Loucy (cell line): ENCODE measurements at regions not wholly inside any gene's neighbourhood (a gene's known extent, or its start where the extent isn't known, plus 50 kb on each side); places are given as distances from the start of the nearest gene placed in this dataset.

Experiments
- H2AFZ ChIP-seq: fragments of 200-600 bp; sonication (generic); 2 replicates; pipeline ENCODE4 v1.6.0; 2016; ENCODE audit warnings: antibody characterized with exemption, mild to moderate bottlenecking, low read length, moderate library complexity
- H3F3A ChIP-seq: fragments of 200-600 bp; 2 replicates; pipeline ENCODE4 v1.6.0; 2016; ENCODE audit warnings: antibody characterized with exemption, low read depth, mild to moderate bottlenecking
- H3K27me3 ChIP-seq: fragments of 200-600 bp; sonication (generic); 2 replicates; pipeline ENCODE4 v1.6.1; 2014; ENCODE audit warnings: low read length, mild to moderate bottlenecking; ENCODE audit not compliant: insufficient read depth, poor library complexity, severe bottlenecking
- H3K36me3 ChIP-seq: fragments of 200-600 bp; sonication (generic); 2 replicates; pipeline ENCODE4 v1.6.1; 2016; ENCODE audit warnings: low read length; ENCODE audit not compliant: insufficient read depth
- H3K4me1 ChIP-seq: fragments of 200-600 bp; sonication (generic); 2 replicates; pipeline ENCODE4 v1.5.1; 2014; ENCODE audit warnings: low read length, mild to moderate bottlenecking; ENCODE audit not compliant: insufficient read depth, poor library complexity, severe bottlenecking
- H3K4me2 ChIP-seq: fragments of 200-600 bp; sonication (generic); 2 replicates; pipeline ENCODE4 v1.6.0; 2014; ENCODE audit warnings: antibody characterized with exemption, low read length, low read depth, mild to moderate bottlenecking; ENCODE audit not compliant: poor library complexity, severe bottlenecking
- H3K4me3 ChIP-seq: fragments of 200-600 bp; sonication (generic); 2 replicates; pipeline ENCODE4 v1.5.1; 2014; ENCODE audit warnings: low read length, mild to moderate bottlenecking, mixed read lengths; ENCODE audit not compliant: poor library complexity, severe bottlenecking
- H3K79me2 ChIP-seq: fragments of 200-600 bp; sonication (generic); 2 replicates; pipeline ENCODE4 v1.6.1; 2014; ENCODE audit warnings: low read length; ENCODE audit not compliant: insufficient read depth
- H3K9ac ChIP-seq: fragments of 200-600 bp; sonication (generic); 2 replicates; pipeline ENCODE4 v1.6.0; 2014; ENCODE audit warnings: mild to moderate bottlenecking, low read depth, low read length, moderate library complexity; ENCODE audit not compliant: poor library complexity, severe bottlenecking
- H3K9me2 ChIP-seq: fragments of 200-600 bp; sonication (generic); replicated peaks from 2 replicates; pipeline ENCODE4 v1.6.1; 2016; ENCODE audit warnings: low read depth, low read length, mixed read lengths
- H3K9me3 ChIP-seq: fragments of 200-600 bp; sonication (generic); 2 replicates; pipeline ENCODE4 v1.6.1; 2014; ENCODE audit warnings: mild to moderate bottlenecking, antibody characterized with exemption, low read length, low read depth; ENCODE audit not compliant: insufficient read depth
- H4K20me1 ChIP-seq: fragments of 200-600 bp; sonication (generic); 2 replicates; pipeline ENCODE4 v1.6.0; 2014; ENCODE audit warnings: antibody characterized with exemption, low read length, mild to moderate bottlenecking; ENCODE audit not compliant: insufficient read depth, poor library complexity, severe bottlenecking
- CTCF ChIP-seq: fragments of 200-600 bp; sonication (generic); conservative IDR thresholded peaks from 2 replicates; pipeline ENCODE4 v1.5.1; 2014; ENCODE audit warnings: mild to moderate bottlenecking, antibody characterized with exemption, low read length
- EZH2phosphoT487 ChIP-seq: fragments of 200-600 bp; IDR thresholded peaks from 2 replicates; pipeline ENCODE4 v1.6.1; 2018; ENCODE audit warnings: antibody characterized with exemption, mild to moderate bottlenecking, moderate library complexity, borderline replicate concordance

GRCh38 chr1:83734420-83734819 is 264.5 kb downstream of the TTLL7 start:
- Histone ChIP-seq H3K4me2 (no peak overlapping the region), H3K36me3 (no peaks in the 10 kb centered on the region), H3K4me1 (no peaks in the 10 kb centered on the region), H3K79me2 (no peaks in the 10 kb centered on the region), H4K20me1 (no peaks in the 10 kb centered on the region), H3K27me3 (no peaks in the 10 kb centered on the region), H3K9ac (no peak overlapping the region), H3F3A (no peaks in the 10 kb centered on the region), H3K9me3 (no peaks in the 10 kb centered on the region), H3K4me3 (no peak overlapping the region), H3K9me2 (no peaks in the 10 kb centered on the region), H2AFZ (no peak overlapping the region)
- TF ChIP-seq CTCF: no peak
- no peak for TF ChIP-seq EZH2phosphoT487

- no peaks in the 10 kb centered on the region for H3F3A ChIP-seq
- no peak overlapping the region for H3K4me2 ChIP-seq
- no peak overlapping the region for H3K4me3 ChIP-seq
- H3K9ac ChIP-seq: no peak overlapping the region
- H3K27me3 ChIP-seq: no peaks in the 10 kb centered on the region
- H3K36me3 ChIP-seq: no peaks in the 10 kb centered on the region
- H3K79me2 ChIP-seq: no peaks in the 10 kb centered on the region
- no peak overlapping the region for H2AFZ ChIP-seq
- H3K9me3 ChIP-seq: no peaks in the 10 kb centered on the region
- no peaks in the 10 kb centered on the region for H3K9me2 ChIP-seq
- no peaks in the 10 kb centered on the region for H3K4me1 ChIP-seq
- H4K20me1 ChIP-seq: no peaks in the 10 kb centered on the region
- TF ChIP-seq EZH2phosphoT487 (no peak), CTCF (no peak)
These were observed 273.1 kb downstream of the TTLL7 start for GRCh38 chr1:83725735-83726360.

GRCh38 chr1:83718338-83718737 is 280.6 kb downstream of the TTLL7 start:
- no peaks in the 10 kb centered on the region for H3K9me2 ChIP-seq
- TF ChIP-seq EZH2phosphoT487 (no peak), CTCF (no peak)
- H3K4me1 ChIP-seq: no peaks in the 10 kb centered on the region
- no peaks in the 10 kb centered on the region; the same call in 1 of the 2 replicates for H3K9me3 ChIP-seq
- H2AFZ ChIP-seq: no peak overlapping the region
- H3K9ac ChIP-seq: no peak overlapping the region
- no peaks in the 10 kb centered on the region for H3F3A ChIP-seq
- no peaks in the 10 kb centered on the region for H4K20me1 ChIP-seq
- H3K4me3 ChIP-seq: no peak overlapping the region
- no peak overlapping the region for H3K4me2 ChIP-seq
- H3K27me3 ChIP-seq: no peaks in the 10 kb centered on the region
- no peaks in the 10 kb centered on the region for H3K79me2 ChIP-seq
- H3K36me3 ChIP-seq: no peaks in the 10 kb centered on the region
